Germinal center (tissue), 1 donor: ENCODE measurements at regions not wholly inside any gene's neighbourhood (a gene's known extent, or its start where the extent isn't known, plus 50 kb on each side); places are given as distances from the start of the nearest gene placed in this dataset.
"Not testable (repeated sequence)": the region's sequence is repeated elsewhere in the genome, so short reads cannot be mapped to it uniquely, and the experiment has no call there.

Source experiments
- DNase-seq: peaks from one replicate; pipeline ENCODE4 v3.0.0; 2012; ENCODE audit warnings: mixed read lengths, low spot score

- DNase-seq = no peak
Observed at GRCh38 chr16:55016515-55016914, 85.8 kb downstream of the IRX5 start.

- DNase-seq = no peak
Observed at GRCh38 chr16:55017321-55017720, 86.7 kb downstream of the IRX5 start.

GRCh38 chr16:55018881-55019280 is 88.2 kb downstream of the IRX5 start:
- DNase-seq = no peak

DNA sequence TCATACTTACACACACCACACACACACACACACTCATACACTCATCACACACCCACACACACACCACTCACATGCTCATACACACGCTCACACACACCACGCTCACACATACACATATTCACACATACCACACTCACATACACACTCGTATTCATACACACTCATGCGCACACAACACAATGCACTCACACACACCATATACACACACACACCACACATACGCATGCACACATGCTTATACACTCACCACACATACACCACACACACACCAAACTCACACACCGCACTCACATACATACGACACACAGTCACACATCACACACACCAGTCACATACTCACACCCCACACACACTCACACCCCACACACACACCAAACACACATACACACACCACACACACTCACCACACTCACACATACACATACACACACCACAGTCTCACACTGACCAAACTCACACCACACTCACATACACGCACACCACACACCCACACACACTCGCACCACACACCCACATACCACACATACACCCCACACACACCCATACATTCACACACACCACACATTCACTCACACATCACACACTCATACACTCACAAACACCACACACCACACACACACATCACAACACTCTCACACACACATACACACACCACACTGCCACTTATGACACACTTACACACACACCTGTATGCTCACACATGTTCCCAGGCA is 88.9 kb downstream of the IRX5 start:
- DNase-seq = no peak

DNA sequence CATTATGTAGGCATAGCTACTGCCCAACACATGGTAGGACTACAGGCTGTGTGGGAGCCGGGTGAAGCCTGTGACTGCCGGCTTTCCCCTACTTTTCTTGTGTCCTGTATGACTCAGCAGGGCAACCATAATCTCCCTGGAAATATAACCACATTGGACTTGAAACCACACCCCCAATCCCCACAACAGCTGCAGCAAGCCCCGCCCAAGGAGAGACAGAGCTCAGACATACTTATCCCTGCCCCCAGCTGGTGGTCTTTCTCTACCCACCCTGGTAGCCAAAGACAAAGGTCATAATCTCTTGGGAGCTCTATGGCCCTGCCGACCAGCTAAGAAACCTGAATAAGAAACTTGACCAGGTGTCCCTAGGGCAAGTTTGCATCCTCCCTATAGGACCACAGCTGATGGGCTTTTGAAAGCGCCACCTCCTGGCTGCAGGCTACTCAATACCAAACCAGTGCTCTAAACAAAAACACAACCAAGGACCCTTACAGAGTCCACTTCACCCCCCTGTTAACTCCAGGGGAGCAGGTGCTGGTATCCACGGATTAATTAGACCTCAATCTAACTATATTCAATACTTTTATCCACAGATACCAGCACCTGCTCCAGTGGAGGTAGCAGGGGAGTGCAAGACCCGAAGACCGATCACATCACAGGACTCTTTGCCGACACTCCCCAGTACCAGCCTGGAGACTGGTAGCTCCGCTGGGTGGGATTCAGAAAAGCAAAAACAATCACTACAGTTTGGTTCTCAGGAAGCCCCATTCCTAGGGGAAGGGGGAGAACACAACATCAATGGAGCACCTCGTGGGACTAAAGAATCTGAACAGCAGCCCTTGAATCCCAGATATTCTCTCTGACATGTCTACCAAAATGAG is 91.2 kb downstream of the IRX5 start:
- no peak for DNase-seq

GRCh38 chr16:55027260-55027659 is 96.6 kb downstream of the IRX5 start:
- DNase-seq = not testable (repeated sequence)

GRCh38 chr16:55029509-55029908 is 98.8 kb downstream of the IRX5 start:
- no peak for DNase-seq

DNA sequence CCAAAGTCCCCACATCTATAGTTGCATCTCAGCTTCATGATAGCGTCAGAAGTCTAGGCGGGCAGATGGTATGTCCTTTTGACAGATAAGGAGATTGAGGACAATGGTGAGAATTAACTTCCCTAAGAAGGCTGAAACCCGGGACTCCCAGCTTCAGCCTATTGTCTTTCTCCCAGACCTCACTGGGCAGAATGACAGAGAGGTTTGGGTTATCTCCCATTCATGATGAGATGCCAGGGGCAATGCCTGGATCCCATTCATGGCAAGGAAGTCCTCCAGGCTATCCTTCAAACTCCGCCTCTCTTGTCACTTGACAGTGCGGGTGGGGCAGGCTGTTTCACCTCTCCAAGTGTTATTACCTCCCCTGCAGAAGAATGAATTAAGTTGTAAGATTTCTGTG is 100.3 kb downstream of the IRX5 start:
- DNase-seq = no peak

GRCh38 chr16:55031481-55031880 is 100.8 kb downstream of the IRX5 start:
- no peak for DNase-seq

DNA sequence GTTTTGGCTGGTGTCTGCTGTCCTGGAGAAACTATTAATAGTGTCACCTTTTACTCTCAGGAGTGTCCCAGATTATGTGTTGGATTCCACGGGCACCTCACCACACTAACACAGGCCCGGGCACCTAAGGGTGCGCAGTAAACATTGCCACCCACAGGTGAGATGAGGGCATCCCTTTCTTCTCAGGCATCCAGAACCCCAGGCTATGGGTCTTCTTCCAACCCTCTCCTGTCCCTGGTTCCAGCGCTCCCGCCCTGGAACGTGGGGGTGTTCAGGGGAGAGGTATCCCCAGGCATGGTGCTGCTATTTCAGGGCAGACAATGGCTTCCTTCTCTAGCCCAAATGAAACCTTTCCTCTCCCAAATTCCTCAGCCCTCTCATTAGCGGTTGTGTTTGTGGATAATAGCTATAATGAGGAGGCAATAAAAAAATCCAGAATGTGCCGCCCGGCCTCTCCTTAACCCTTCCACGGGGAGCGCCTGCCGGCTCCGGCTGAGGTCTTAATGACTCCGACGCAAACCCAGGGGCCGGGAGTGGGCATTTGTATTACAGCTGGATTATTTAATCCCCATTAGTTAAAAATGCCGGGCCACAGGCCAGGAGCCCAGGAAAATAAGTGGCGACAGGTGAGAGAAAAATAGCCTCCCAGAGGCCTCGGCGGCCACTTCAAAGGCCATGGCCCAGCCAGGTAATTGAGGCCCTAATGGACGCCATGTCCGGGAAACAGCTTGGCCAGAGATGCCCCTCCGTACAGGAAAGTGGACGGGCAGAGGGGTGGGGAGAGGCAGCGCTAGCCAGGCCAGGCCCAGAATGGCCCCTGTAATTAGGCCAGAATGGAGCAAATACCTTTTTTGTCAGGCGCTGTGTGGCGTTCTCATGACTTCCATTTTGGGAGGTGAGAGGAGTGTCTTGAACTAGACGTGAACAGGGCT is 102.8 kb downstream of the IRX5 start:
- no peak for DNase-seq

GRCh38 chr16:55035029-55035428 is 104.4 kb downstream of the IRX5 start:
- DNase-seq = peak; percentile 27

DNA sequence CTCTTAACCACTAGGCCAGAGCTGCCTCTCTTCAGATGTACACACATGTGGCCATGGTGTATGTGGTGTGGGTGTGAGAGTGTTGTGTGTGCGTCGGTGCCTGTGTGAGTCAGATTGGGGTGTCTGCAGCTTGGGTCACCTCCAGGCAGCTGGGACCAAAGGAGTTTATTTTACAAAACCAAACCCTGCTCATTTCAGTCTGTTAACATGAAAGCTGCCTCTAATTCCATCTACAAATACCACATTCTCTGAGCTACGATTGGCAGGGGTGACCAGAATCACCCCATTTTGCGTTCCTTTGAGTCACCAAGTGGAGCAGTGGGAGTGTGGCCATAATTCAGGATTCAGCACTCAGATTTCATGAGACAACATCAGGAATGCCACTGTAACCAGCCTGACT is 105.3 kb downstream of the IRX5 start:
- no peak for DNase-seq

DNA sequence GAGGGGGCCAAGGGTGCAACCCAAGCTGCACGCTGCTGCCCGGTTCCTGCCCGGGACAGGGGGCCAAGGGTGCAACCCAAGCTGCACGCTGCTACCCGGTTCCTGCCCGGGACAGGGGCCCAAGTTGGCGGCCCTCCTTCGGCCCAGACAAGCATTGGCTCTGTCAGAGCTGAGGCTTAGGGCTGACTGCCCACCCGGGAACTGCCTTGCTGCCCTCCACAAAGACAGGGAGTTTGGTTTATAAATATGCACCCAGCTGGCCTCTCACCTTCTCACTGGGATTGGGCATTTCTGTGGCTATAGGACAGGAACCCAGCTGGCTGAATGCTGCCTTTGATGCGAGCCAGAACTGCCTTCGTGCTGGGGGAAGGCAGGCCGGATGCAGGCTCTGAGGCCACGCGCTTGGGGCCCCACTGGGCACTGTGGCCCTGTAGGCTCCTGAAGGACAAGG is 105.7 kb downstream of the IRX5 start:
- DNase-seq = no peak

- DNase-seq = no peak
Observed at GRCh38 chr16:55037046-55037445, 106.4 kb downstream of the IRX5 start.

GRCh38 chr16:55037966-55038365 is 107.3 kb downstream of the IRX5 start:
- no peak for DNase-seq

GRCh38 chr16:55039042-55039441 is 108.4 kb downstream of the IRX5 start:
- DNase-seq = no peak

- DNase-seq = no peak
Observed at GRCh38 chr16:55039511-55039910, 108.8 kb downstream of the IRX5 start.

- DNase-seq = no peak
Observed at GRCh38 chr16:55039931-55040330, 109.3 kb downstream of the IRX5 start.

DNA sequence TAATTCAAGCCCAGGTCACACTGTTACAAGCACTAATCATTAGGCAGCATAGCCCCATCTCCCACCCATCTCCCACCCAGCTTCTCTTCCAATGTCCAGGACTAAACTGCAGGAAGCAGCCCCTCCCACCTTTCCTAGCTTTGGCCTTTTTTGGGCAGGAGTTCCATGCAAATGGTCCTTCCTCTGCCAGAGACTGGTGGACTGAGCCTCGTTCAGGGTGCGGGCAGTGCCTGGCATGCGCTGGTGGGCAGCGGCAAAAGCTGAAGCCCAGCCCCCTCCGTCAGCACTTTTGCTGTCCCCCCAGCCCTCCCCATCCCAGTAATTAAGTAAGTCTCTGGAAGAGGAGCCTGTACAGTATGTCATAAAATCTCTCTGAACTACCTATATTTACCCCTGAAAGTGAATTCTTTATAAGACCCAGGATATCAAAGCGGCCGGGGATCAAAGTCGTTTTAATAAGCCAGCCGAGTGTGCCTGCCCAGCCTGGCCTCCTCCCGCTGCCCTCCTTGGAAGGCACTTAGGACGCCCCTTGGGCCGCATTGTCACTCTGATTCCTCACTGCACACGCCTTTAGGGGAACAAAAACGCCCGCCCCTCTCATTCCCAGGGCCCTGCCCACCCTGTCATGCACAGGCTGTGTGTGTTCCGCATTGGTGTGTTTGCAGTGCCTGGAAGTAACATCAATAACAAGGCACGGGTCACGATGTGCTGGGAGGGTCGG is 109.9 kb downstream of the IRX5 start:
- DNase-seq = no peak

DNA sequence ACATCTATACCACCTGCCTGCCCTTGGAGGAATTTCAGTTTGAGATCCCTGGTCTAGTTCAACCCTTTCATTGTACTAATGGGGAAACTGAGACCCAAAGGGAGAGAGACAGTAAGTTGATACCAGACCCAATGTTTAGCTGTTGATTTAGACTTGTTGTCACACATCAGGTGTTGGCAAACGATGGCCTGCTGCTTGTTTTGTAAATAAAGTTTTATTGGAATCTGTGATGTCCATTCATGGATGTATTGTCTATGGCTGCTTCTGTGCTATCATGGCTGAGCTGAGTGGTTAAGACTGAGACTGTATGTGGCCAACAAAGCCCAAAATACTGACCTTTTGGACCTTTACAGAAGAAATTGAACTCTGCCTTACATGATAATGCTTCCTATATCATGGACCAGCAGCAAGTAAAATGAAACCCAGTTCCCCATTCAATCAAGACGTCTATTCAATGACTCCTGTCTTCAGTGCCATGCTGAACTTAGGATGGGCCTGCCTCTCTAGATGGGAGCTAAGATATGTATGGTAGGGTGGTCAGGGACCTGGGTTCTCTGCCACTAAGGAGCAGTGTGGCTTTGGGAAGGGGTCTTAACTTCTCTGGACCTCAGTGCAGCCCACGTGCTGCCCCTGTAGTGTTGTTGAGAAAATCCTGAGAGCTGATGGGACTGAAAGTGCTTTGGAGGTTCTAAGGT is 111.0 kb downstream of the IRX5 start:
- no peak for DNase-seq
